Esophagus squamous epithelium (tissue), 5 donors: ENCODE measurements at regions not wholly inside any gene's neighbourhood (a gene's known extent, or its start where the extent isn't known, plus 50 kb on each side); places are given as distances from the start of the nearest gene placed in this dataset.

Experiments
- DNase-seq: peaks from one replicate; lab custom pipeline; 2025; lab: John Stamatoyannopoulos, UW
- H3K27ac ChIP-seq, 4 donors: fragments of 200-600 bp; sonication (generic); one replicate each; pipeline ENCODE4 v1.5.1; 2016 to 2019; ENCODE audit warnings: mild to moderate bottlenecking in 1 of 4
- H3K27me3 ChIP-seq, 4 donors: fragments of 200-600 bp; sonication (generic); 1 replicate in 3 of 4; 2 replicates in 1 of 4; pipeline versions ENCODE4 v1.5.1 to v1.6.0; 2017 to 2021; ENCODE audit warnings: antibody characterized with exemption in 1 of 4
- H3K36me3 ChIP-seq, 3 donors: fragments of 200-600 bp; sonication (generic); one replicate each; pipeline ENCODE4 v1.5.1; 2016 to 2019
- H3K4me1 ChIP-seq, 3 donors: fragments of 200-600 bp; sonication (generic); one replicate each; pipeline ENCODE4 v1.5.1; 2017 to 2019
- H3K4me3 ChIP-seq, 4 donors: fragments of 200-600 bp; sonication (generic); 1 replicate in 3 of 4; 2 replicates in 1 of 4; pipeline ENCODE4 v1.5.1; 2016 to 2019; ENCODE audit warnings: mild to moderate bottlenecking in 2 of 4, moderate library complexity in 1 of 4
- H3K9me3 ChIP-seq, 3 donors: fragments of 200-600 bp; sonication (generic); one replicate each; pipeline ENCODE4 v1.5.1; 2016 to 2019
- CTCF ChIP-seq, 6 experiments: fragments of 450-650 bp in 4 of 6; fragments of 200-600 bp in 2 of 6; sonication (generic) in 2 of 6; IDR thresholded peaks; one replicate each; pipeline ENCODE4 v1.5.1; 2016 to 2019; ENCODE audit warnings: antibody characterized with exemption in 6 of 6, mild to moderate bottlenecking in 4 of 6, moderate library complexity in 4 of 6
- POLR2A ChIP-seq, 4 donors: fragments of 450-650 bp; IDR thresholded peaks; one replicate each; pipeline ENCODE4 v1.6.1; 2017; ENCODE audit warnings: antibody characterized with exemption in 4 of 4, mild to moderate bottlenecking in 4 of 4, moderate library complexity in 3 of 4
- WGBS, 2 donors: methylation state at CpG; one replicate each; pipeline ENCODE4 v1.1.5; 2018; 5-methylcytosine and 5-hydroxymethylcytosine counted together
- intact Hi-C: fragments of 100-400 bp; cut with DNase I; formaldehyde crosslinking; loops from one replicate; pipeline ENCODE4 v1.15.0; 2022
- donor health status: DM: yes; HTN: yes; CAD: no.

GRCh38 chr1:30041741-30042437 is 681.5 kb downstream of the MATN1 start:
- DNase-seq = no peak
- Histone ChIP-seq H3K36me3 (no peaks in the 10 kb centered on the region), H3K27me3 (peaks cover 0 to 9% (median 0%) of the 10 kb centered on the region in 4 donors), H3K4me3 (no peak overlapping the region), H3K4me1 (no peaks in the 10 kb centered on the region), H3K9me3 (no peaks in the 10 kb centered on the region), H3K27ac (no peak overlapping the region)
- WGBS, 2 donors = 81 to 86% methylated on average over 1 to 4 of the region's 8 CpGs
- intact Hi-C loops = no loop called here
- TF ChIP-seq POLR2A (IDR thresholded peaks at IDR 0.05) = no peak
- TF ChIP-seq CTCF (IDR thresholded peaks at IDR 0.05) = no peak

GRCh38 chr1:30040081-30041019 is 683.0 kb downstream of the MATN1 start:
- no peak overlapping the region for H3K27ac ChIP-seq
- no peaks in the 10 kb centered on the region for H3K9me3 ChIP-seq
- WGBS, 2 donors = 76 to 78% methylated on average over 5 to 7 of the region's 8 CpGs
- H3K4me1 ChIP-seq = no peaks in the 10 kb centered on the region
- TF ChIP-seq POLR2A (IDR thresholded peaks at IDR 0.05) (no peak), CTCF (IDR thresholded peaks at IDR 0.05) (no peak)
- no peak for DNase-seq
- H3K4me3 ChIP-seq = no peak overlapping the region
- intact Hi-C loops = no loop called here
- no peaks in the 10 kb centered on the region for H3K36me3 ChIP-seq
- H3K27me3 ChIP-seq = peaks cover 0 to under 1% (median 0%) of the 10 kb centered on the region in 4 donors

GRCh38 chr1:30039354-30040080 is 683.9 kb downstream of the MATN1 start:
- Histone ChIP-seq H3K36me3 (no peaks in the 10 kb centered on the region), H3K4me3 (no peak overlapping the region), H3K27ac (no peak overlapping the region), H3K4me1 (no peaks in the 10 kb centered on the region), H3K27me3 (peaks cover 0 to 7% (median 0%) of the 10 kb centered on the region in 4 donors), H3K9me3 (no peaks in the 10 kb centered on the region)
- 72 to 83% methylated on average over 9 to 10 of the region's 10 CpGs for WGBS, 2 donors
- no peak for TF ChIP-seq CTCF (IDR thresholded peaks at IDR 0.05)
- intact Hi-C loops = no loop called here
- no peak for DNase-seq

- H3K4me1 ChIP-seq = no peaks in the 10 kb centered on the region
- no peak for TF ChIP-seq CTCF (IDR thresholded peaks at IDR 0.05)
- no peak for TF ChIP-seq POLR2A (IDR thresholded peaks at IDR 0.05)
- peaks cover 0 to 19% (median 0%) of the 10 kb centered on the region in 4 donors for H3K27me3 ChIP-seq
- H3K27ac ChIP-seq = no peak overlapping the region
- H3K9me3 ChIP-seq = no peaks in the 10 kb centered on the region
- H3K36me3 ChIP-seq = no peaks in the 10 kb centered on the region
- intact Hi-C loops = no loop called here
- H3K4me3 ChIP-seq = no peak overlapping the region
- no peak for DNase-seq
- 64 to 70% methylated on average over 8 of the region's 9 CpGs for WGBS, 2 donors
Measured at GRCh38 chr1:30038134-30039025, 685.0 kb downstream of the MATN1 start.
